HepG2 (cell line): ENCODE measurements at regions not wholly inside any gene's neighbourhood (a gene's known extent, or its start where the extent isn't known, plus 50 kb on each side); places are given as distances from the start of the nearest gene placed in this dataset.

Experiments used
- CBFB ChIP-seq: sonication (generic); formaldehyde crosslinking; IDR thresholded peaks from 2 replicates; pipeline ENCODE4 v1.4.0; 2020; ENCODE audit warnings: missing genetic modification reagents
- EP300 ChIP-seq, 3 experiments: sonication (generic) in 1 of 3; formaldehyde crosslinking in 1 of 3; IDR thresholded peaks; 2 replicates each; pipeline versions ENCODE4 v1.5.1 to v1.6.1; 2011 to 2020; ENCODE audit warnings: low read depth in 2 of 3, low read length in 2 of 3, borderline replicate concordance in 1 of 3, improper control_type of control experiment in 1 of 3, mild to moderate bottlenecking in 1 of 3, missing genetic modification reagents in 1 of 3, moderate library complexity in 1 of 3
- HDAC6 ChIP-seq: fragments of 200-600 bp; sonication (generic); IDR thresholded peaks from 2 replicates; pipeline ENCODE4 v1.7.0; 2017; ENCODE audit warnings: mild to moderate bottlenecking, antibody characterized with exemption, low read length, low read depth
- MED1 ChIP-seq: sonication (generic); formaldehyde crosslinking; IDR thresholded peaks from 2 replicates; pipeline ENCODE4 v1.4.0; 2020; ENCODE audit warnings: missing genetic modification reagents
- PAX8 ChIP-seq: sonication (generic); formaldehyde crosslinking; IDR thresholded peaks from 2 replicates; pipeline ENCODE4 v1.8.0; 2022; ENCODE audit warnings: mild to moderate bottlenecking, missing genetic modification reagents, borderline replicate concordance
- PHB2 ChIP-seq: fragments of 450-650 bp; IDR thresholded peaks from 2 replicates; pipeline ENCODE4 v1.6.1; 2018; ENCODE audit not compliant: partially characterized antibody
- RAD51 ChIP-seq: fragments of 450-650 bp; IDR thresholded peaks from 2 replicates; pipeline ENCODE4 v1.6.1; 2016; ENCODE audit warnings: borderline replicate concordance
- RARA ChIP-seq: IDR thresholded peaks from 2 replicates; pipeline ENCODE4 v1.6.1; 2016; ENCODE audit warnings: missing genetic modification reagents, missing compliant biosample characterization
- SYNCRIP ChIP-seq: fragments of 200-400 bp; formaldehyde crosslinking; IDR thresholded peaks from 2 replicates; pipeline ENCODE4 v1.6.1; 2018; ENCODE audit warnings: mild to moderate bottlenecking, low read depth, low read length; ENCODE audit not compliant: insufficient read depth
- TAF1 ChIP-seq: sonication (generic); formaldehyde crosslinking; IDR thresholded peaks from 2 replicates; pipeline ENCODE4 v1.4.0; 2020; ENCODE audit warnings: missing genetic modification reagents
- TEF ChIP-seq: sonication (generic); formaldehyde crosslinking; IDR thresholded peaks from 2 replicates; pipeline ENCODE4 v1.5.0; 2020; ENCODE audit warnings: missing genetic modification reagents
- ZNF30 ChIP-seq: sonication (generic); formaldehyde crosslinking; IDR thresholded peaks from 2 replicates; pipeline ENCODE4 v1.5.0; 2020; ENCODE audit warnings: mild to moderate bottlenecking, missing genetic modification reagents
- ZNF775 ChIP-seq: sonication (generic); formaldehyde crosslinking; IDR thresholded peaks from 2 replicates; pipeline ENCODE4 v1.4.0; 2020; ENCODE audit warnings: missing genetic modification reagents, mild to moderate bottlenecking, moderate library complexity, borderline replicate concordance
- TF ChIP-seq, protein P1 (sequence below): IDR thresholded peaks from 2 replicates; pipeline ENCODE4 v1.6.1; 2016; ENCODE audit warnings: missing compliant biosample characterization, missing genetic modification reagents, borderline replicate concordance

DNA sequence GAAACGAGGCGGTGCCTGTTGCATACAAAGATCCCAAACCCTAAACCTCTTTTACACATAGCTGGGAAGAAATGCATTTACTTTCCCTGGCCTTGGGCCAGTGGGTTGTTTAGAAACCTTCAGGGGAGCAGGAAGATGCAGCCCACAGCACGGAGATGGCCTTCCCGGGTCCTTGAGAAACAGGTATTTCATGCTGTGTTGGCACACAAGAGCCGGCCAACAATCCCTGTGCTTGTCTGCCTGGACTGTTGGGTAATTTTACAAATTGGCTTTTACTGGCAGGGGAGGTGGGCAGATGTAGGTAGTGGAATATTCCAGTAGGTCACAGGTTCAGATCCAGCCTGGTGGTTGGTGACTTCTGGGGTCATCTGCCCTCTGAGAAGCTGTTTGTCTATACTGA lies 148.0 kb downstream of the FOXL1 start:
- TF ChIP-seq EP300 (IDR thresholded peaks at IDR 0.05; ENCODE audit: low read depth in 2 of 2, low read length in 2 of 2) (no peak), EP300 (CRISPR knock-in tag; IDR thresholded peaks at IDR 0.05; ENCODE audit: borderline replicate concordance) (no peak), TAF1 (CRISPR knock-in tag) (no peak), PHB2 (no peak), SYNCRIP (no peak), HDAC6 (no peak), TEF (no peak), MED1 (CRISPR knock-in tag) (no peak), ZNF775 (CRISPR knock-in tag) (no peak), ZNF30 (no peak), RARA (CRISPR knock-in tag) (no peak), CBFB (no peak), RAD51 (no peak), PAX8 (CRISPR knock-in tag) (no peak)
- TF ChIP-seq, protein P1, sequence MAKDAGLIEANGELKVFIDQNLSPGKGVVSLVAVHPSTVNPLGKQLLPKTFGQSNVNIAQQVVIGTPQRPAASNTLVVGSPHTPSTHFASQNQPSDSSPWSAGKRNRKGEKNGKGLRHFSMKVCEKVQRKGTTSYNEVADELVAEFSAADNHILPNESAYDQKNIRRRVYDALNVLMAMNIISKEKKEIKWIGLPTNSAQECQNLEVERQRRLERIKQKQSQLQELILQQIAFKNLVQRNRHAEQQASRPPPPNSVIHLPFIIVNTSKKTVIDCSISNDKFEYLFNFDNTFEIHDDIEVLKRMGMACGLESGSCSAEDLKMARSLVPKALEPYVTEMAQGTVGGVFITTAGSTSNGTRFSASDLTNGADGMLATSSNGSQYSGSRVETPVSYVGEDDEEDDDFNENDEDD (CRISPR knock-in tag): no peak
